DOHH2 (cell line): ENCODE measurements at regions not wholly inside any gene's neighbourhood (a gene's known extent, or its start where the extent isn't known, plus 50 kb on each side); places are given as distances from the start of the nearest gene placed in this dataset.

ENCODE experiments used
- EZH2phosphoT487 ChIP-seq: fragments of 200-600 bp; sonication (generic); IDR thresholded peaks from 2 replicates; pipeline ENCODE4 v1.6.1; 2017; ENCODE audit warnings: borderline replicate concordance, mild to moderate bottlenecking, antibody characterized with exemption, low read length, moderate library complexity, mixed read lengths
- TF ChIP-seq, protein P1 (sequence below): fragments of 200-600 bp; sonication (generic); IDR thresholded peaks from one replicate; pipeline ENCODE4 v1.5.1; 2014; ENCODE audit warnings: antibody characterized with exemption, mild to moderate bottlenecking, low read depth, low read length; ENCODE audit not compliant: poor library complexity, severe bottlenecking

- TF ChIP-seq, protein P1, sequence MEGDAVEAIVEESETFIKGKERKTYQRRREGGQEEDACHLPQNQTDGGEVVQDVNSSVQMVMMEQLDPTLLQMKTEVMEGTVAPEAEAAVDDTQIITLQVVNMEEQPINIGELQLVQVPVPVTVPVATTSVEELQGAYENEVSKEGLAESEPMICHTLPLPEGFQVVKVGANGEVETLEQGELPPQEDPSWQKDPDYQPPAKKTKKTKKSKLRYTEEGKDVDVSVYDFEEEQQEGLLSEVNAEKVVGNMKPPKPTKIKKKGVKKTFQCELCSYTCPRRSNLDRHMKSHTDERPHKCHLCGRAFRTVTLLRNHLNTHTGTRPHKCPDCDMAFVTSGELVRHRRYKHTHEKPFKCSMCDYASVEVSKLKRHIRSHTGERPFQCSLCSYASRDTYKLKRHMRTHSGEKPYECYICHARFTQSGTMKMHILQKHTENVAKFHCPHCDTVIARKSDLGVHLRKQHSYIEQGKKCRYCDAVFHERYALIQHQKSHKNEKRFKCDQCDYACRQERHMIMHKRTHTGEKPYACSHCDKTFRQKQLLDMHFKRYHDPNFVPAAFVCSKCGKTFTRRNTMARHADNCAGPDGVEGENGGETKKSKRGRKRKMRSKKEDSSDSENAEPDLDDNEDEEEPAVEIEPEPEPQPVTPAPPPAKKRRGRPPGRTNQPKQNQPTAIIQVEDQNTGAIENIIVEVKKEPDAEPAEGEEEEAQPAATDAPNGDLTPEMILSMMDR = no peak
- no peak for TF ChIP-seq EZH2phosphoT487
Measured at GRCh38 chr3:101154401-101154800, 161.2 kb upstream of the ABI3BP start.
